B cell (primary cell): ENCODE measurements at regions not wholly inside any gene's neighbourhood (a gene's known extent, or its start where the extent isn't known, plus 50 kb on each side); places are given as distances from the start of the nearest gene placed in this dataset.

Experiments
- EZH2 ChIP-seq: IDR thresholded peaks from 2 replicates; pipeline ENCODE4 v1.6.1; 2012; ENCODE audit warnings: borderline replicate concordance, low read depth, mild to moderate bottlenecking, moderate library complexity, low read length; ENCODE audit not compliant: insufficient read depth, poor library complexity, severe bottlenecking
- TF ChIP-seq, protein P1 (sequence below): fragments of 200-600 bp; IDR thresholded peaks from one replicate; pipeline ENCODE4 v1.8.0; 2022; ENCODE audit warnings: antibody characterized with exemption, mild to moderate bottlenecking

DNA sequence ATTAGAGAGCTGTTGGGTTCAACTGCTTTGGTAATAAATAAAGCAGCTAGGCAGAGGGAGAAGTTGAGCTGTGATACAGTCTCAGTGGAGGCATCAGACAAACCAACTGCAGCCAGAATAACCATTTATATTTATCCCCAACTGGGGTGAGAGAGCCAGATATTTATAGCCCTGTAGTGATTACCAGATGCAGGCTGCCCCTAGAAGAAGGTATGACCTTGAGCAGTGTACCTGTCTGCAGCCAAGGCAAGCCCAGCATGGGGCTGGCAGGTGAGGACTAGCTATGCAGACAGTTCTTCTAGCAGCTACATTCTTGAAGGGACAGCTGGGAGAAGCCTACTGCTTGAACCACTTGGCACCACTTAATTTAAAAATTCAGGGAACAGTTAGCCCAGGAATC lies 144.4 kb upstream of the EPHA3 start:
- TF ChIP-seq, protein P1, sequence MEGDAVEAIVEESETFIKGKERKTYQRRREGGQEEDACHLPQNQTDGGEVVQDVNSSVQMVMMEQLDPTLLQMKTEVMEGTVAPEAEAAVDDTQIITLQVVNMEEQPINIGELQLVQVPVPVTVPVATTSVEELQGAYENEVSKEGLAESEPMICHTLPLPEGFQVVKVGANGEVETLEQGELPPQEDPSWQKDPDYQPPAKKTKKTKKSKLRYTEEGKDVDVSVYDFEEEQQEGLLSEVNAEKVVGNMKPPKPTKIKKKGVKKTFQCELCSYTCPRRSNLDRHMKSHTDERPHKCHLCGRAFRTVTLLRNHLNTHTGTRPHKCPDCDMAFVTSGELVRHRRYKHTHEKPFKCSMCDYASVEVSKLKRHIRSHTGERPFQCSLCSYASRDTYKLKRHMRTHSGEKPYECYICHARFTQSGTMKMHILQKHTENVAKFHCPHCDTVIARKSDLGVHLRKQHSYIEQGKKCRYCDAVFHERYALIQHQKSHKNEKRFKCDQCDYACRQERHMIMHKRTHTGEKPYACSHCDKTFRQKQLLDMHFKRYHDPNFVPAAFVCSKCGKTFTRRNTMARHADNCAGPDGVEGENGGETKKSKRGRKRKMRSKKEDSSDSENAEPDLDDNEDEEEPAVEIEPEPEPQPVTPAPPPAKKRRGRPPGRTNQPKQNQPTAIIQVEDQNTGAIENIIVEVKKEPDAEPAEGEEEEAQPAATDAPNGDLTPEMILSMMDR, result no peak
- no peak for TF ChIP-seq EZH2
